HEK293 (cell line): ENCODE measurements at regions not wholly inside any gene's neighbourhood (a gene's known extent, or its start where the extent isn't known, plus 50 kb on each side); places are given as distances from the start of the nearest gene placed in this dataset.

ENCODE experiments used
- CTCF ChIA-PET: fragments of 350-600 bp; formaldehyde crosslinking; extraction: SDS; loops from one replicate; lab custom pipeline; 2021; ENCODE audit warnings: antibody characterized with exemption; lab: Yijun Ruan, JAX
- POLR2A ChIA-PET: fragments of 300-600 bp; formaldehyde crosslinking; extraction: SDS; loops from one replicate; lab custom pipeline; 2020; ENCODE audit warnings: antibody characterized with exemption, inconsistent platforms; lab: Yijun Ruan, JAX
- H3K27ac ChIP-seq: fragments of 200-500 bp; sonication (Bioruptor generic); 2 replicates; pipeline ENCODE4 v1.5.1; 2014; ENCODE audit warnings: low read depth, low read length, control low read depth, inconsistent platforms; ENCODE audit errors: extremely low read depth
- H3K36me3 ChIP-seq, 2 experiments: fragments of 200-500 bp in 1 of 2; sonication (Bioruptor generic) in 1 of 2; 1 replicate in 1 of 2; 2 replicates in 1 of 2; pipeline ENCODE4 v1.5.1; 2014 to 2017; ENCODE audit warnings: inconsistent platforms in 2 of 2, low read length in 2 of 2; ENCODE audit not compliant: control insufficient read depth in 2 of 2, insufficient read depth in 1 of 2
- H3K4me1 ChIP-seq: fragments of 200-500 bp; sonication (Bioruptor generic); 2 replicates; pipeline ENCODE4 v1.5.1; 2014; ENCODE audit warnings: mild to moderate bottlenecking, low read length, inconsistent platforms; ENCODE audit not compliant: control insufficient read depth, insufficient read depth
- H3K4me3 ChIP-seq: 2 replicates; pipeline ENCODE4 v1.5.1; 2011; ENCODE audit warnings: low read depth, mild to moderate bottlenecking, control low read depth, low read length, moderate library complexity
- H3K9me3 ChIP-seq: fragments of 200-500 bp; sonication (Bioruptor generic); 2 replicates; pipeline ENCODE4 v1.5.1; 2014; ENCODE audit warnings: low read depth, low read length, inconsistent platforms; ENCODE audit not compliant: control insufficient read depth, insufficient read depth
- GFI1B ChIP-seq: fragments of 450-650 bp; formaldehyde crosslinking; IDR thresholded peaks from 2 replicates; pipeline ENCODE4 v1.5.1; 2016; ENCODE audit warnings: missing biosample characterization, missing genetic modification characterization
- KLF1 ChIP-seq: fragments of 450-650 bp; formaldehyde crosslinking; IDR thresholded peaks from 2 replicates; pipeline ENCODE4 v1.5.1; 2016; ENCODE audit warnings: missing biosample characterization, missing genetic modification characterization
- KLF16 ChIP-seq: fragments of 450-650 bp; formaldehyde crosslinking; IDR thresholded peaks from 2 replicates; pipeline ENCODE4 v1.5.1; 2017; ENCODE audit warnings: missing biosample characterization, missing genetic modification characterization
- KLF9 ChIP-seq: fragments of 450-650 bp; formaldehyde crosslinking; IDR thresholded peaks from 2 replicates; pipeline ENCODE4 v1.5.1; 2016; ENCODE audit warnings: missing biosample characterization, missing genetic modification characterization, low read depth
- MEIS1 ChIP-seq: sonication (generic); formaldehyde crosslinking; IDR thresholded peaks from 2 replicates; pipeline ENCODE4 v1.8.1; 2022; ENCODE audit warnings: missing genetic modification reagents, mild to moderate bottlenecking, borderline replicate concordance
- OVOL3 ChIP-seq: fragments of 450-650 bp; formaldehyde crosslinking; IDR thresholded peaks from 2 replicates; pipeline ENCODE4 v1.5.1; 2016; ENCODE audit warnings: missing biosample characterization, missing genetic modification characterization
- SP7 ChIP-seq: fragments of 450-650 bp; formaldehyde crosslinking; IDR thresholded peaks from 2 replicates; pipeline ENCODE4 v1.5.1; 2016; ENCODE audit warnings: missing biosample characterization, missing genetic modification characterization
- ZFP41 ChIP-seq: fragments of 450-650 bp; formaldehyde crosslinking; IDR thresholded peaks from 2 replicates; pipeline ENCODE4 v1.5.1; 2016; ENCODE audit warnings: missing biosample characterization, missing genetic modification characterization, borderline replicate concordance
- ZNF175 ChIP-seq: fragments of 450-650 bp; formaldehyde crosslinking; IDR thresholded peaks from 2 replicates; pipeline ENCODE4 v1.5.1; 2016; ENCODE audit warnings: missing biosample characterization, missing genetic modification characterization
- ZNF266 ChIP-seq: fragments of 450-650 bp; formaldehyde crosslinking; IDR thresholded peaks from 2 replicates; pipeline ENCODE4 v1.5.1; 2016; ENCODE audit warnings: missing biosample characterization, missing genetic modification characterization, low read depth
- ZNF416 ChIP-seq: fragments of 450-650 bp; formaldehyde crosslinking; IDR thresholded peaks from 2 replicates; pipeline ENCODE4 v1.5.1; 2016; ENCODE audit warnings: missing biosample characterization, missing genetic modification characterization
- ZNF423 ChIP-seq: fragments of 450-650 bp; formaldehyde crosslinking; IDR thresholded peaks from 2 replicates; pipeline ENCODE4 v1.5.1; 2016; ENCODE audit warnings: missing biosample characterization, missing genetic modification characterization
- ZNF473 ChIP-seq: fragments of 450-650 bp; formaldehyde crosslinking; IDR thresholded peaks from 2 replicates; pipeline ENCODE4 v1.5.1; 2017; ENCODE audit warnings: missing biosample characterization, missing genetic modification characterization
- ZNF600 ChIP-seq: fragments of 450-650 bp; formaldehyde crosslinking; IDR thresholded peaks from 2 replicates; pipeline ENCODE4 v1.5.1; 2016; ENCODE audit warnings: missing biosample characterization, missing genetic modification characterization
- ZNF624 ChIP-seq: fragments of 450-650 bp; formaldehyde crosslinking; IDR thresholded peaks from 2 replicates; pipeline ENCODE4 v1.5.1; 2017; ENCODE audit warnings: missing biosample characterization, missing genetic modification characterization
- ZNF645 ChIP-seq: fragments of 450-650 bp; formaldehyde crosslinking; IDR thresholded peaks from 2 replicates; pipeline ENCODE4; 2016; ENCODE audit warnings: missing biosample characterization, missing genetic modification characterization
- ZNF76 ChIP-seq: fragments of 450-650 bp; formaldehyde crosslinking; IDR thresholded peaks from 2 replicates; pipeline ENCODE4; 2016; ENCODE audit warnings: low read depth, missing biosample characterization, missing genetic modification characterization, borderline replicate concordance
- TF ChIP-seq, protein P1 (sequence below): fragments of 450-650 bp; formaldehyde crosslinking; IDR thresholded peaks from 2 replicates; pipeline ENCODE4 v1.5.1; 2016; ENCODE audit warnings: missing biosample characterization, missing genetic modification characterization
- TF ChIP-seq, protein P2 (sequence below): fragments of 450-650 bp; formaldehyde crosslinking; IDR thresholded peaks from 2 replicates; pipeline ENCODE4 v1.5.1; 2016; ENCODE audit warnings: missing biosample characterization, missing genetic modification characterization

GRCh38 chr12:91264178-91264577, 81.6 kb upstream of the DCN start (continued):
- no peak for TF ChIP-seq ZNF645 (tag by site-specific recombination)

DNA sequence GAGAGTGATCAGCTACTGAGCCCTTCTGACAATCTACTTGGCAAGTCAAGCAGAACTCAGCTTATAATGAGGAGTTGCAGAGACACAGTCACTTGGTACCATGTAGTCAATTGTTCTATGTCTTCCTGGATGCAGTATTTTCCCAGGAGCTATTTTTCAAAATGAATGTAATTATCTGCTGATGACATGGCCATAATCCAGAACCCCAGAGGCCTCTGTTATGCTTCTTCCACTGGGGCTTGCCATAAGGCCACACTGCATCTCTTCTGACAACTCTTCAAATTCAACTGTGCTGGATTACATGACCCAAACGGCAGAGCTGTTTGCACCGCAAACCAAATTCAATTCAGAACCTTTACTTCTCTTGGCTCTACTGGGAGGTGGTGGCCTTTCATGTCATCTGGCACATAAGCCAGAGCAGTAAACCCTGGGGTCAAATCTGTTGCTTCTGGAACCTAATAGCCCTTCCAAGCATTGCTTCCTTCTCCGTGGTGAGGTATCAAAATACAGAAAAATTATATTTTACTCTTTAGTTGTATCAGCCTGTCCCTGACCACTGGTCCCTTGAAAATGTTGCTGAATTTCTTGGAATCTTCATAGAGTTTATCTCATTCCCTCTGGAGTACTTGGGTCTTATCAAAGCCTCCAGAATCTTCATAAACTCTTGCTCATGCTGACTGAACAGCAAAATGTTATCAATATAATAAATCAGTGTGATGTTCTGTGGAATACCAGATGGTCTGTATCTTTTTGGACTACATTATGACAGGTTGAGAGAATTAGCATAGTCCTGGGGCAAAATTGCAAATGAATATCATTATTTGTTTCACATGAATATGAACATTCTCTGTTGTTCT, 79.4 kb upstream of the DCN start:
- POLR2A ChIA-PET: no interaction called here
- CTCF ChIA-PET: interaction anchor here (1.0 kb wide), 1 partner anchor 151 kb away, joined by 3 read pairs; the partner anchor contains the start of gene LUM
- Histone ChIP-seq H3K9me3 (no peaks in the 10 kb centered on the region), H3K4me1 (no peaks in the 10 kb centered on the region), H3K4me3 (no peak overlapping the region), H3K36me3 (no peaks in the 10 kb centered on the region), H3K27ac (no peak overlapping the region)
- TF ChIP-seq KLF16 (tag by site-specific recombination): no peak
- TF ChIP-seq ZNF600 (tag by site-specific recombination): no peak
- no peak for TF ChIP-seq GFI1B (tag by site-specific recombination)
- no peak for TF ChIP-seq ZNF624 (tag by site-specific recombination)
- TF ChIP-seq ZNF416 (tag by site-specific recombination): no peak
- TF ChIP-seq ZNF175 (tag by site-specific recombination): no peak
- TF ChIP-seq, protein P1, sequence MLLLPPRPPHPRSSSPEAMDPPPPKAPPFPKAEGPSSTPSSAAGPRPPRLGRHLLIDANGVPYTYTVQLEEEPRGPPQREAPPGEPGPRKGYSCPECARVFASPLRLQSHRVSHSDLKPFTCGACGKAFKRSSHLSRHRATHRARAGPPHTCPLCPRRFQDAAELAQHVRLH (tag by site-specific recombination): no peak
- TF ChIP-seq ZNF473 (tag by site-specific recombination): no peak
- TF ChIP-seq, protein P2, sequence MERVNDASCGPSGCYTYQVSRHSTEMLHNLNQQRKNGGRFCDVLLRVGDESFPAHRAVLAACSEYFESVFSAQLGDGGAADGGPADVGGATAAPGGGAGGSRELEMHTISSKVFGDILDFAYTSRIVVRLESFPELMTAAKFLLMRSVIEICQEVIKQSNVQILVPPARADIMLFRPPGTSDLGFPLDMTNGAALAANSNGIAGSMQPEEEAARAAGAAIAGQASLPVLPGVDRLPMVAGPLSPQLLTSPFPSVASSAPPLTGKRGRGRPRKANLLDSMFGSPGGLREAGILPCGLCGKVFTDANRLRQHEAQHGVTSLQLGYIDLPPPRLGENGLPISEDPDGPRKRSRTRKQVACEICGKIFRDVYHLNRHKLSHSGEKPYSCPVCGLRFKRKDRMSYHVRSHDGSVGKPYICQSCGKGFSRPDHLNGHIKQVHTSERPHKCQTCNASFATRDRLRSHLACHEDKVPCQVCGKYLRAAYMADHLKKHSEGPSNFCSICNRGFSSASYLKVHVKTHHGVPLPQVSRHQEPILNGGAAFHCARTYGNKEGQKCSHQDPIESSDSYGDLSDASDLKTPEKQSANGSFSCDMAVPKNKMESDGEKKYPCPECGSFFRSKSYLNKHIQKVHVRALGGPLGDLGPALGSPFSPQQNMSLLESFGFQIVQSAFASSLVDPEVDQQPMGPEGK (tag by site-specific recombination): no peak
- no peak for TF ChIP-seq MEIS1 (CRISPR knock-in tag)
- TF ChIP-seq ZNF423: no peak
- TF ChIP-seq ZNF76 (tag by site-specific recombination): no peak
- TF ChIP-seq KLF1 (tag by site-specific recombination): no peak

- Histone ChIP-seq H3K4me1 (no peaks in the 10 kb centered on the region), H3K36me3 (no peaks in the 10 kb centered on the region), H3K4me3 (no peak overlapping the region), H3K27ac (no peak overlapping the region), H3K9me3 (no peaks in the 10 kb centered on the region)
- CTCF ChIA-PET: interaction anchor here (0.6 kb wide), 1 partner anchor 25 kb away, joined by 3 read pairs; no protein-coding TSS in a partner anchor
- no peak for TF ChIP-seq KLF1 (tag by site-specific recombination)
- TF ChIP-seq OVOL3 (tag by site-specific recombination): no peak
- no peak for TF ChIP-seq ZNF266 (tag by site-specific recombination)
- no peak for TF ChIP-seq SP7 (tag by site-specific recombination)
- no peak for TF ChIP-seq KLF9
- no peak for TF ChIP-seq ZFP41 (tag by site-specific recombination)
- TF ChIP-seq MEIS1 (CRISPR knock-in tag): no peak
- POLR2A ChIA-PET: no interaction called here
Observed at GRCh38 chr12:91256411-91256810, 73.8 kb upstream of the DCN start.
